ENCODE measurements at regions not wholly inside any gene's neighbourhood (a gene's known extent, or its start where the extent isn't known, plus 50 kb on each side); places are given as distances from the start of the nearest gene placed in this dataset.

DNA sequence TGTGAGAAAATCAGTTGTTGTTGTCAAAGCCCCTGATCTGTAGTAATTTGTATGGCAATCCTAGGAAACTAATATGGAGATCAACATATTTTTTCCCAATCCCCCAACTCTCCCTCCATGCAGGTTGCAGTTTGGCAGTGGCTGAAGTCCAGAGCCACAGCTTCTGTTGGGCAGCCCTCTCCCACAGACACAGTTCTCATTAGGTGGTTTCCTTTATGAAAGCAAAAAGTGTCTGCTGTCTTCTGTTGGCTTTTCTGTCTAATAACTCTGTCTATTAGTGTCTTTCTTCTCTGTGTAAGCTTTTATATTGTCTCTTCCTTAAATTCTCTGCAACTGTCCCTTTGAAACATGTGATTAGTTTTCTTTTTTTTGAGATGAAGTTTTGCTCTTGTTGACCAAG, 914.3 kb upstream of the NCAM2 start:
- TF ChIP-seq EZH2 (IDR thresholded peaks at IDR 0.05; ENCODE audit: insufficient read depth, poor library complexity, severe bottlenecking) (no peak), EZH2phosphoT487 (IDR thresholded peaks at IDR 0.05; ENCODE audit: insufficient read depth, low read depth) (no peak)
